ENCODE measurements at regions not wholly inside any gene's neighbourhood (a gene's known extent, or its start where the extent isn't known, plus 50 kb on each side); places are given as distances from the start of the nearest gene placed in this dataset.

GRCh38 chr5:125148706-125149105 is 402.3 kb upstream of the ZNF608 start:
- no peak for DNase-seq

DNA sequence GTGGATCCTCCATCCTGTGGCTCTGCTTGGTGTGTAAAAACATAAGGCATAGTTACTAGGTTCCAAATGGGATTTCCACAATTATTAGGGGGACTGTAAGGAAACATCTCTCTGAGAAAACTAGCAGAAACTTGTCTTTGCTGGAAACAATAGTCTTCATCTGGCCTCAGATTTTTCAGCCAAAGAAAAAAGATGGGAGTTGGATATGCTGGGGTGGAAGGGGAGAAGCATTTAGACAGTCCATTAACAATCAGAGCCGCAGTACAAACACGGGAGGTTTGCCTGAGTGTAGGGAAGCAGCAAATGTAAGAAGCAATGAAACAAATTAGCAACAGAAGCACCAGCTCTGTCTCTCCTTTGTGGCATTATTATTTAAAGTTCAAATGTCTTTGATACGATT is 402.7 kb upstream of the ZNF608 start:
- no peak for DNase-seq

DNA sequence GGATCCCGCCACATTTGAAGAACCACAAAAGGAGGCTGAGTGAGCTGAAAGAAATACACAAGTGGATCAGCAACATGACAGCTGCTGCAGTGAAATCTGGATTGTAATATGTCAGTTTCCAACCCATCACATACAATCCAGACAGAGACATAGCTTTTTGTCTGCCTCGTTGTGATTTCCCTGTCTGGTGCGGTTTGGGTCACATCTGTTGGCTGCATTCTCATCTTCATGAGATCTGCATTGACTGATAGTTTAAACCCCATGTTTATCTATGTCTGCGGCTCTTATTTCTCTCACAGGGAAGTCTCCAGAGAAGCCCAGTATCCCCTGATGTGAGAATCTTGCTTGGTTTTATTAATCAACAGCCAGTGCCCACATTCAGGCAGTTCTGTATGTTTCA is 403.1 kb upstream of the ZNF608 start:
- no peak for DNase-seq

DNA sequence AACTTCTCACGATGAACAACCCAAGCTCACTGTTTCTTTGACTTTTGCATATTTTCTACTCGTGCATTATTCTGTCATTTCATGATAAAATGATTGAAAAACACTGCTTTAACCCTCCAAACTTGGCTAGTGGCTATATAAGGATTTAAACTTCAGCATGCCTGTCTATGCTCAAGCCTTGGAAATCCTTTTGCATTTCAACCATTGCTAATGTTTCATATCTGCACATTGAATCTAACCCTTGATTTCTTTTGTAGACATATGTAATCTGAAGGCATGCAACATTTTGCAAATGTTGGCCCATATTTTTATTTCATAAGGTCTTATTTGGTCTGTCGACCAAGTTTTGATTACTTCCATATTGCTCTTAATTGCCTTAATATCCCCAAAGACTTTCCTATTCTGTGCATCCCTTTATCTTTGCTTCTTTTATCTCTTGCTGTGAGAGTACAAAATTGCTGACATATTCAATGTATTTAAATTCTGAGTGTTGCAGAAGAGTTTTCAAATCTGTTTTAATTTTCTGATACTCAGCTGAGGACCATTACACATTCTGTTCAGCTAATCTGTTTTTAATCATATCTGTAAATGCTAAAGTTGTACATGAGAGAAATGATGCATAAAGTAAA is 403.7 kb upstream of the ZNF608 start:
- no peak for DNase-seq

GRCh38 chr5:125151150-125151900 is 404.9 kb upstream of the ZNF608 start:
- no peak for DNase-seq

- DNase-seq: no peak
These were observed 405.6 kb upstream of the ZNF608 start for GRCh38 chr5:125152044-125152443.

- DNase-seq: no peak
These were observed 406.2 kb upstream of the ZNF608 start for GRCh38 chr5:125152461-125153189.

- DNase-seq: no peak
These were observed 406.8 kb upstream of the ZNF608 start for GRCh38 chr5:125153231-125153630.

DNA sequence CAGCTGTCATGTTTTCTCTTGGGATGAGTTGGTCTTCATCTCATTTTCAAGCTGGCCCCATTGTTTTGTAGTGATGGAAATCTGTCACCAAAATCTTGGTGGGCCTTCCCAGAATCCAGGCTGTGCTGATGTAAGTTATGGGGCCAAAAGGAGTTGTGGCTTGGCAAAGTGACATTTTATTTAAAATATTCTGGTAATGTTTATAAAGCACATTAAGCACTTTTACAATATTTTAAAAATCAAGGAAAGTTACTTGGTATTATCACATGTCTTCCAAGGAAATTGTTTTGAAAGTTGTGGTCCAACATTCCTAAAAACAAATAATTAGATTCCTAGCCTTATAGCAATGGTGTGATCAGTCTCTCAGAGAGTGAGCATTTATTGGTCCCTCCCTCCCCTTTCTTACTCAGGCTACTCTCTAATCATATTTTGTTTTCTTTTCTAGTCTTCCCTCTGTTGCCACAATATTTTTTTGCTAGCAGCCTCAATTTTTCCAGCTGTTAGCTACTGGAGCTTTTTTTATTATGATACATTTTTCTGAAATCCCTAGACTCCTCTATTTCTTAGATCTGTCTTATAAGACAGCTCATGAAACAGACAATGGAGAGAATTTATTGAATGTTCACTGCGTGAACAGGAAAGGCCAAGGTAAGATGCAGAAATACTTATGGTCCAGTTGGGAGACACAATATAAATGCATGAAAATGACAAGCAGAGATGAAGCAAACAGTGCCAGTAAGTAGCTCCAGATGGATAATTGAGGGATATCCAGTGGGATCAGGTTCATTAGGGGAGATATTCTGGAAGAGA is 408.1 kb upstream of the ZNF608 start:
- no peak for DNase-seq

- DNase-seq: no peak
These were observed 414.5 kb upstream of the ZNF608 start for GRCh38 chr5:125160787-125161502.

GRCh38 chr5:125162714-125163113 is 416.3 kb upstream of the ZNF608 start:
- DNase-seq: no peak

- DNase-seq: no peak
These were observed 423.0 kb upstream of the ZNF608 start for GRCh38 chr5:125169396-125169795.

- DNase-seq: no peak
These were observed 425.2 kb upstream of the ZNF608 start for GRCh38 chr5:125171641-125172040.

DNA sequence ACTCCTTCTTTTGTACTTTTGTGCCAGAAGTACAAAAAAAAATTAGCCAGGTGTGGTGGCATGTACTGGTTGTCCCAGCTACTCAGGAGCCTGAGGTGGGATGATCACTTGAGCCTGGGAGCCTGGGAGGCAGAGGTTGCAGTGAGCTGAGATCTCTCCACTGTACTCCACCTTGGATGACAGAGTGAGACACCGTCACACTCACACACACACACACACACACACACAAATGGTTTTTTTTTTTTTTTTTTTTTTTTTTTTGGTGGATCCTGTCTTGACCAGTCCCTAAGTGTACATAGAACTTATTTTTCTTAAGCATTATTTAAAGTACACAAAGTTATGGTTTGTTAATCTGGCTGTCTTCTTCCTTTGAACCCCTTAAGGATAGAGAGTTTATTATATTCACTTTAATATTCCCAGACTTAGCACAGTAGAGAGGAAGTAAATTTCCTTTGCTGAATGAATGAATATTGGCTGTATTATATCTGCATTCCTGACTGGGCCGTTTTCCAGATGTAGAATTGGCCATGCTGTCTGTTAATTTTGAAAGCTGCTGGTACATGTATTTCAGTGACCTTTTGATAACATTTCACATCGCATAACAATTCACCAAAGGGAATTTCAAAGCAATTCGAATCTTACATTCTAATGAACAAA is 429.0 kb upstream of the ZNF608 start:
- no peak for DNase-seq

DNA sequence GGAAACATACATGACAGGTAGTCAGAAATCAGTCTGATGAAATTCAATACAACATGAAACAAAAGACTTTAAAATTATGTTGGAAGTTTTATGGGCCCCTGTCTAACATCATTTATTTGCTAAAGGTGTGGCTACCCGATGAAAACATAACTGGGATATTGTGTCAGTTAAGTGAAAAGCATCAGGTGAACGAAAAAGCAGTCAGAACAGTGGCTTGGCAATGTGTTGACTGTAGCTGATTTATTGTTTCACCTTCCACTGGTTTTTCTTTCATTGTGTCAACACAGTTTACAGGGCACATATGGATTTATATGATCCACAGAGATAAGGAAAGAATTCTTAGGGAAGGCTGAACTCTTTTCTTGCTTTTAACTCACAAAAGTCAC is 429.6 kb upstream of the ZNF608 start:
- no peak for DNase-seq

- DNase-seq: no peak
These were observed 430.9 kb upstream of the ZNF608 start for GRCh38 chr5:125177340-125177739.

DNA sequence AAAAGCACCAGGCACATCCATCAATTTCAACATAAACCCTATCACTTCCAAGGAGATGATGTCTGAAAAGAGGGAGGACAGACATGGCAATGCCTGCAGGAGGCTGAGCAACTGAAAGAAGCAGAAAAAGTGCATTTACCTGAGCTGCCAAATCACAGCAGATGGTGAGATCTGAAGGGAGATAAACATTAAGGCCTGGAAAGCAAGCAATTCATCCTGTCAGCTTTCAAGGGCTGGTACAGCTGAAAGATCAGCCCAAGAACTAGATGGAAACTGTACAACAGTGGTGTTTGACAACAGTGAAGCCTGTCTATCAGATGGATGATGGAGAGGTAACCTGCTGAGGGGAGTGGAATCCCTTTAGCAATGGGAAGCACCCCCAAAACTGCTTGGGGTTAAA is 433.2 kb upstream of the ZNF608 start:
- DNase-seq: no peak

- DNase-seq: no peak
These were observed 433.9 kb upstream of the ZNF608 start for GRCh38 chr5:125180231-125180829.

DNA sequence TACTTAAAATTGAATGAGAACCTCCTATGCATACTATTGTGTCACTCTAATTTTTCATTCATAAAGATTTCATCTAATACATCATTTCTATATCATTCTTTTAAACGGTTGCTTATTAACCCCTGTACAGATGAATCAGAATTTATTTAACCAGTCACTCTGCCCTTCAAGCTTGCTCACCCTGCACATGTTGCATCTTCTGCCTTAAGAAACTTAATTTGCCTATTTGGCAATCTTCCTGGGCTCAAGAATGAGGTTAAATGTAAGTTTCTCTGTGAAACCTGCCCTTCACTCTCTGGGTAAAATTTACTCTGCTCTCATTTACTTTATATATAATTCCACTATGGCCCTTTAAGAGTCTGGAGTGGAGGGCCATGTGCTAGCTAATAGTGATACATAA is 434.7 kb upstream of the ZNF608 start:
- DNase-seq: no peak

DNA sequence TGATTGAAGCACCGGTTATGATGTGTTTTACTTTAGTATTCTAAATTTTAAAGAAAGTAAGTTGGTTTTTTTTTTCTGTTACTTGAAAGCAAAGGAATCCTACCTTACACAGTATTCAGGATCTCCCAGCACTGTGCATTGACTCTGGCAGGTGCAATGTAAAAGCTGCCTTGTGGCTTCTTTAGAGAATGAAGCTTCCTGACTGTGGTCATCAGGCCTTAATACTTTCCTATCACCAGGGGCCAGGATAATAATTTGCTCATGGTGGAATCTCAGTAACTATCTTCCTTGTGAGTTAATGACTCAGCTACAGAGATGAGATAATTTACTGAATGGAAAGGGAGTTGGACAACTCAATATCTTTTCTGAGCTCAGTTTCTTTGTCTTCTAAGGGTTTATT is 435.5 kb upstream of the ZNF608 start:
- DNase-seq: no peak

GRCh38 chr5:125185740-125186139 is 439.3 kb upstream of the ZNF608 start:
- DNase-seq: no peak

DNA sequence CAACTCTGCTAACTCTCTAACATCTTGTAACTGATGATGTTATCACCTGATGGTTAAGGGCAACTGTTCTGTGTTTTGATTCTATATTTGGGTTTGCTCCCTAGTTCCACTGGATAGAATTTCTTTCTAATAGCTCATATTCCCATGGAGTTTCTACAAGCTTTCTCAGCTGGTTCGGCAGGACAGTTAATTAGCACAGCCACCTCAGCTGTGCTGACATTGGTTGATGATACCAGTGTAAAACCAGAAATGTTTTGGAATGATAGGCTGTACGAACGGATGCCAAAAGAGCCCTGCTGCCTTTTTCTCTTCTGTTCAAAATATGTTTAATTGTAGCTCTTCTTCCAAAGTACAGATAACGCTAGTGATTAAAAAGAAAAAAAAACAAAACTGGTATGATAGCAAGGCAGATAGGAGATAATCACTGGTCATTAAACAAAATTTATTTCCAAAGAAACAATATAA is 440.5 kb upstream of the ZNF608 start:
- no peak for DNase-seq
